Rectal smooth muscle tissue (tissue), 1 donor: ENCODE measurements at regions not wholly inside any gene's neighbourhood (a gene's known extent, or its start where the extent isn't known, plus 50 kb on each side); places are given as distances from the start of the nearest gene placed in this dataset.

Source experiments
- H3K27ac ChIP-seq: one replicate; pipeline ENCODE4 v1.7.0; 2013; ENCODE audit warnings: low read depth, low read length, inconsistent platforms
- H3K27me3 ChIP-seq: one replicate; pipeline ENCODE4 v1.7.0; 2013; ENCODE audit warnings: low read length; ENCODE audit not compliant: control insufficient read depth, insufficient read depth
- H3K36me3 ChIP-seq: one replicate; pipeline ENCODE4 v1.7.0; 2013; ENCODE audit warnings: low read length; ENCODE audit not compliant: control insufficient read depth, insufficient read depth
- H3K4me1 ChIP-seq: one replicate; pipeline ENCODE4 v1.7.0; 2013; ENCODE audit warnings: low read length; ENCODE audit not compliant: control insufficient read depth, insufficient read depth
- H3K4me3 ChIP-seq: one replicate; pipeline ENCODE4 v1.7.0; 2013; ENCODE audit warnings: low read length
- H3K9ac ChIP-seq: one replicate; pipeline ENCODE4 v1.7.0; 2013; ENCODE audit warnings: low read length

DNA sequence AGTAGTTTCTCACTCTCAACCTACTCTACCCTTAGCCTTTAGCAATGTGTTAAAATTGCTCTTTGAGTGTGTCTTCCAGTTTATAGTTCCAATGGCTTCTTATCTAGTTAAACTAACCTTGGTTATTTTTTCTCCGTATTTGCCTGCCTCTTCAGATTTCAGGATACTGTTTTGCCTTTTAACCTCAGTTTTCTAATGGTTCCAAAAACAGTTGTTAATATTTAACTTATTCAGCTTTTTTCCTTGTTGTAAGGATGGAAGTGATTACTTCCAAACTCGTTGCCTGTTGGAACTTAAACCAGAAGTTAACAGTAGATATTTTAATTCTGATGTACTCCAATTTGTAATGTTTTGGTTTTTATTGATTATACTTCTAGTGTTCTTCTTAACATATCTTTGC is 1574.9 kb downstream of the HACE1 start:
- Histone ChIP-seq H3K27ac (no peak overlapping the region), H3K27me3 (no peaks in the 10 kb centered on the region), H3K36me3 (no peaks in the 10 kb centered on the region), H3K4me3 (no peak overlapping the region), H3K9ac (no peak overlapping the region), H3K4me1 (no peaks in the 10 kb centered on the region)

DNA sequence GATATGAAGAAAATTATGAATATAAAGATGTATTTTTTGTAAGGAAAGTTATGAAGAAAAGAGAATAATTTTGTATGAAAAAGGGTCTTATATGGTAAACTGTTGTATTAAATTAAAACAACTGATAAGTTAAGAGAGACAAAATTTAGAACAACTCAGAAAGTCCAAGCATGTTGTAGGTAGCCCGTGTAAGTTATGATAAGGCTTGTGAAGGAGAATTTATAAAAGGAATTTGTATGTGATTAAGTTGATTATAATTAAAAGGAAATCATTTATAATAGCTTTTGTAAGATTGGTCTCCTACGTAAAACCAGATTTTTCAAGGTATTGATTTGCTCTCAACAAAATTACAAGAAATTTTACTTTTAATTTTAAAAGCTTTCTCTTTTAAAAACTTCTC is 1579.3 kb downstream of the HACE1 start:
- H3K9ac ChIP-seq, result no peak overlapping the region
- H3K4me1 ChIP-seq, result no peaks in the 10 kb centered on the region
- no peak overlapping the region for H3K27ac ChIP-seq
- H3K27me3 ChIP-seq, result no peaks in the 10 kb centered on the region
- no peaks in the 10 kb centered on the region for H3K36me3 ChIP-seq
- no peak overlapping the region for H3K4me3 ChIP-seq

DNA sequence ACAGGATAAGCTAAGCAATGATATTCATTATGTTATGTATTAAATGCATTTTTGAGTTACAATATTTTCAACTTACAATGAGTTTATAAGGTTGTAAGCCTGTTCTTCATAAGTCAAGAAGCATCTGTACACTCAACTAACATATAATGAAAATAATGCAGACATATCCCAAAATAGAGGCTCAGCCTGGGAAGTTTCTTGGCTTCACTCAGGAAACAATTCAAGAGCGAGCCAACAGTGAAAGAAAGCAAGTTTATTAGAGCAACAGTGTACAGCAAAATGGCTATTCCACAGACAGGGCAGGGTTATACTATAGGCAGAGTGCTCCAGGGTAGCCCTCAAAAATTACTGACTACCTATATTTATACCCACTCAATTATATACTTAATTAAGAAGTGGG is 1581.8 kb downstream of the HACE1 start:
- Histone ChIP-seq H3K9ac (no peak overlapping the region), H3K36me3 (no peaks in the 10 kb centered on the region), H3K27ac (no peak overlapping the region), H3K4me3 (no peak overlapping the region), H3K4me1 (no peaks in the 10 kb centered on the region), H3K27me3 (no peaks in the 10 kb centered on the region)

DNA sequence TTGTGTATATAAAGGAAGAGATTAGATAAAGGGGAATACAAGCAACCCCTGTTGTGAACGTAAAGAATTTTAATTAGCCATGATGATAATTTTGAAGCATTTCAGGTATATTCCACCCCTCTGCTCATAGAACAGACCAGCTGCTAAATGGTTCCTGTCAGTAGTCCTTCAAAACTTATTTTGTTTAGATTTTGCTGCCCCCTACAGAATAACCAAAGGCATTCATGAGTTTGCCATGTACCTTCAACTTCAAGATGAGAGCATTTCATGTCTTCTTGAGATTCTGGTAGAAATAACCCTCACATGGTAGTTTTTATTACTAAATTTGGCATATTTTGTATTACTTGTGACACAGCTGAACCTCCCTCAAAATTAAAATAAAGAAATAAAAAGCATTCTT is 1586.7 kb downstream of the HACE1 start:
- H3K36me3 ChIP-seq, result no peaks in the 10 kb centered on the region
- no peak overlapping the region for H3K27ac ChIP-seq

DNA sequence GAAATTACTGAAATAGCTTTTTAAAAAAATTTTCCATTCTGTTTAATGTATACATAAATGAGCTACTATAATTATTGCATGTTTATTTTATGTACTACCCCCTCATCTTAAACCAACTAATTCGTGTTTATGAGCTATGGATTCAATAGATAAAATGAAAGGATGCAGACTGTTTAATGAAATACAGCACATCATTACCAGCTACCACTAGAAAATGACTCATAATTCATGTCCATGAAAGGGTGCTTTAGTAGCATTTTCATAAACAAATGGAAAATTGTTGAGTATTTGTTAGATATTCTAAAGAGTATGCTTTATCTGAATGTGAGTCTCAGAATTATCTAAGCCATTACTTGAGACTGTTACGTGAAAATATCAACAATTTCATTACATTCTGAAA is 1590.1 kb downstream of the HACE1 start:
- H3K36me3 ChIP-seq, result no peaks in the 10 kb centered on the region
- no peak overlapping the region for H3K4me3 ChIP-seq
- H3K27ac ChIP-seq, result no peak overlapping the region
- H3K4me1 ChIP-seq, result no peaks in the 10 kb centered on the region
- no peak overlapping the region for H3K9ac ChIP-seq
- H3K27me3 ChIP-seq, result no peaks in the 10 kb centered on the region

More for the DNA sequence above, 1586.7 kb downstream of the HACE1 start:
- Histone ChIP-seq H3K27me3 (no peaks in the 10 kb centered on the region), H3K4me3 (no peak overlapping the region), H3K9ac (no peak overlapping the region), H3K4me1 (no peaks in the 10 kb centered on the region)

DNA sequence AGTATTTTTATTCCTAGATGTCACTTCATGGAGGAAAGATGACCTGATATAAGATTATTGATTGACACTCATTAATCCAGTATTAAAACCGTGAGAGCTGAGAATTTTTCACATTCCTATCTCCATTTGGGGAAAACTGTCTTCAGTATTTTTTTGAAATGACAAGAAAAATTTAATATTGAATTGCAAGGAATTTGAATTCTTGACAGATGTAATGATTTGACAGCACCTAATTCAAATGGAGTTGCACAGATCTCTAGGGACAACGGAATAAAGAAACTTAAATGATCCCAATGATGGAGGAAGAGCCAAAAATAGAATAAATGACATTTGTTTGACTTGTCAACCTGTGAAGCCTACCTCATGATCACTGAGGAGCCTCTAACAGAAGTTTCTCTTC is 1591.4 kb downstream of the HACE1 start:
- Histone ChIP-seq H3K9ac (no peak overlapping the region), H3K4me1 (no peaks in the 10 kb centered on the region), H3K4me3 (no peak overlapping the region), H3K27me3 (no peaks in the 10 kb centered on the region), H3K36me3 (no peaks in the 10 kb centered on the region), H3K27ac (no peak overlapping the region)

GRCh38 chr6:103264020-103264419 is 1595.7 kb downstream of the HACE1 start:
- Histone ChIP-seq H3K9ac (no peak overlapping the region), H3K27ac (no peak overlapping the region), H3K4me1 (no peaks in the 10 kb centered on the region), H3K36me3 (no peaks in the 10 kb centered on the region), H3K27me3 (no peaks in the 10 kb centered on the region), H3K4me3 (no peak overlapping the region)

DNA sequence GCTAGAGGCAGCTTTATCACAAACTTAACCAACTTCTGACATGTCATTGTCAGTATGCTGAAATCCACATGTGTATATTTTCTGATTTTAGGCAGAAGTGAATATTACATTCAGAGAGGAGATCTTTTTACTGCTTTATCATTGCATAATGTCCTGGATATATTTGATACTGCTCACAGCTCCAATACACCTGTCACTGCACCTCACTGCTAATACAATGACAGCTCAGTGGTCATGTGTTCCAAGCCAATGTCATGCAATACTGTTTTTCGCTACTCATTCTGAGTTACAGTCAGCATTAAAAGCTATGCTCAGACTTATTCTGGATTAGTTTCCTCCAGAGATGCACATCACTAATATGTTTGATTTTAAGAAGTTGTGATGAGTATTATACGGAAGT is 1604.6 kb downstream of the HACE1 start:
- no peak overlapping the region for H3K4me3 ChIP-seq
- H3K27ac ChIP-seq, result no peak overlapping the region
- no peaks in the 10 kb centered on the region for H3K27me3 ChIP-seq
- no peaks in the 10 kb centered on the region for H3K36me3 ChIP-seq
- H3K4me1 ChIP-seq, result no peaks in the 10 kb centered on the region
- H3K9ac ChIP-seq, result no peak overlapping the region

DNA sequence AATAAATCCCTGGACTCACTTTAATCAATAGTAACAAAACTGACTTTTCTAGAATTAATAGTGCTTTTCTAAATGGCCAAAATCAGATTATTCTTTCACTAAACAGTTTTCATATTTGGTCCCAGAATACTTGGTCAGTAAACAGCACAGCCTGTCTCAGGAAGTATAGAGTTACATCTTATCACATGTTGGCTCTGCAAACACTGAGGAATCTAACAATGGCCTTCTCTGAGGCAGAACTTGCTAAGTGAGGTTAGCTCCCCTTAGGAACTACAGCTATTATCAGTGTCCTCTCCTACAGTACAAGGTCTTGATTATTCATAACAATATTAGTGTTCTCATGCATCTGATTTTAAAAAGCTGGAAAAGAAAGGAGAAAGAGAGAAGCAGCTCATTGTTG is 1622.8 kb downstream of the HACE1 start:
- H3K9ac ChIP-seq, result no peak overlapping the region
- H3K4me3 ChIP-seq, result no peak overlapping the region

DNA sequence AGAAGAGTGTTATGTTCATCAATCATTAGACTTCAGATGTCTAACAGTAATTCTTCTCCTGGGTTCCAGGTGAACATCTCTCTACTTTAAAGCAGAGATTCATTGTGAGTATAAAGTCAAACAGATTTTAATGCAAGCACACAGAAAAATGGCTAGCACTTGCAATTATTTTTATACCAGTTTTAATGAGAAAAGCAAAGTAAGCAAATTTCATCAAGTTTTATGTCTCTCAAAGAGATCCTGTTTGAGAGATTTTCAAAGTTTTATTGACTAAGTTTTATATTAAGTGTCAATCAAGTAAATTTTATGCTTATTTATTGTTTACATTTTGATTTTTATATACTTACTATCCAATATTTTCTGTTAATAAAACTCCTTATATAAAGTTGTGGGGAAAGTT is 1628.5 kb downstream of the HACE1 start:
- no peaks in the 10 kb centered on the region for H3K4me1 ChIP-seq
- no peaks in the 10 kb centered on the region for H3K36me3 ChIP-seq
- H3K27me3 ChIP-seq, result no peaks in the 10 kb centered on the region
- no peak overlapping the region for H3K27ac ChIP-seq
- H3K9ac ChIP-seq, result no peak overlapping the region
- H3K4me3 ChIP-seq, result no peak overlapping the region

More for the DNA sequence above, 1622.8 kb downstream of the HACE1 start:
- no peaks in the 10 kb centered on the region for H3K27me3 ChIP-seq
- H3K4me1 ChIP-seq, result no peaks in the 10 kb centered on the region
- H3K27ac ChIP-seq, result no peak overlapping the region
- no peaks in the 10 kb centered on the region for H3K36me3 ChIP-seq

DNA sequence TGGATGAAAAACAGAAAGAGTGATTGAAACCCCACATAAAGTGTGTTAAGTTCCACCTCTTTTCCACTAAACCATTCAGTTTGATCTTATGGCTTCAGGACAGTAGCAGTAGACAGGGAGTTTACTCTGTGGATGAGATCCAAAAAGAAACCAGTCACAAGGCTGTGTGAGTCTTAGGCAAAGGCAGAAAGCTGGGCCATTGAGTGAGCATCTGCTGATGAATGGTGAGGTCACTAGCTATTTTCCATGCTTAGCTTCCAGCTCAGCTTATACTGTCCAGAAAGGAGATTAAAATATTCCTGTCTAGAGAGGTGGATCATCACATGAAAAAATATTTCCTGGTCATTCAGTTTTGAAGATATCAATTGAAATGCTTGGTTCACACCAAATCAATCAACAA is 1643.9 kb downstream of the HACE1 start:
- Histone ChIP-seq H3K36me3 (no peaks in the 10 kb centered on the region), H3K4me1 (no peaks in the 10 kb centered on the region), H3K9ac (no peak overlapping the region), H3K4me3 (no peak overlapping the region), H3K27me3 (no peaks in the 10 kb centered on the region), H3K27ac (no peak overlapping the region)

DNA sequence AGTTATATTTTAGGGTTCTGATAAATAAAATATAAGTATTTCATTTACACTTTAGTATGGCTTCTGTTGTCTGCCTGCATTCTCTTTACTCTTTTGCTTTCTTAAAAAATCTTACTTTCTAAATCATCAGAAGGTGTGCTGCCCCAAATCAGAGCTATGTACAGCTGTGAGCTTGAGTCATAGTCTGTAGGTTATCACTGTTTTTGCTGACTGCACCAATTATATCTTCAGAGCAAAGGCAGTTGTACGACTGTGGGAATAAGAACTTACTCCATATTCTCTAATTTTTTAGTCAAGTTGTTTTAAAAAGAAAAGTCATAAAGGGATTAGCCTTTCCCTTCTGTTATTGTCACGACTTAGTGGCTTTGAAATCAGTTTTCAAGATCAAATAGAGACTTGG is 1649.0 kb downstream of the HACE1 start:
- H3K27ac ChIP-seq, result no peak overlapping the region
- H3K36me3 ChIP-seq, result no peaks in the 10 kb centered on the region
- no peak overlapping the region for H3K9ac ChIP-seq
- no peaks in the 10 kb centered on the region for H3K27me3 ChIP-seq
- no peaks in the 10 kb centered on the region for H3K4me1 ChIP-seq
- H3K4me3 ChIP-seq, result no peak overlapping the region

DNA sequence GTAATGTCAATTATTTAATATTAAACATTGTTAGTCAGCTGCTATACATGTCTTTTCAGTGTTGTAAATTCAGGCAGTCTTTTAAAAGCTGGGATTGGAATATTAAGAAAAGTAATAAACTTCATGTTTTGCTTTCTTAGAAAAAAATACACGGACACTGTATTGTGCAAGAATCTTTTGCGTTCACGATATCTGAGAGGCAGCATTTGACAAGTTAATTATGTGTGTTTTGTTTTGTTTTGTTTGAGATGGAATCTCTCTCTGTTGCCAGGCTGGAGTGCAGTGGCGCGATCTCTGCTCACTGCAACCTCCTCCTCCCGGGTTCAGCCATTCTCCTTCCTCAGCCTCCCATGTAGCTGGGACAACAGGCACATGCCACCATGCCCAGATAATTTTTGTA is 1661.3 kb downstream of the HACE1 start:
- Histone ChIP-seq H3K4me3 (no peak overlapping the region), H3K36me3 (no peaks in the 10 kb centered on the region), H3K27ac (no peak overlapping the region), H3K4me1 (no peaks in the 10 kb centered on the region), H3K9ac (no peak overlapping the region), H3K27me3 (no peaks in the 10 kb centered on the region)

- no peak overlapping the region for H3K27ac ChIP-seq
These were observed 1666.3 kb downstream of the HACE1 start for GRCh38 chr6:103193413-103193812.

More at GRCh38 chr6:103193413-103193812, 1666.3 kb downstream of the HACE1 start:
- H3K9ac ChIP-seq, result no peak overlapping the region
- no peaks in the 10 kb centered on the region for H3K27me3 ChIP-seq
- no peaks in the 10 kb centered on the region for H3K36me3 ChIP-seq
- H3K4me1 ChIP-seq, result no peaks in the 10 kb centered on the region
- no peak overlapping the region for H3K4me3 ChIP-seq
